ENCODE measurements at regions not wholly inside any gene's neighbourhood (a gene's known extent, or its start where the extent isn't known, plus 50 kb on each side); places are given as distances from the start of the nearest gene placed in this dataset.

DNA sequence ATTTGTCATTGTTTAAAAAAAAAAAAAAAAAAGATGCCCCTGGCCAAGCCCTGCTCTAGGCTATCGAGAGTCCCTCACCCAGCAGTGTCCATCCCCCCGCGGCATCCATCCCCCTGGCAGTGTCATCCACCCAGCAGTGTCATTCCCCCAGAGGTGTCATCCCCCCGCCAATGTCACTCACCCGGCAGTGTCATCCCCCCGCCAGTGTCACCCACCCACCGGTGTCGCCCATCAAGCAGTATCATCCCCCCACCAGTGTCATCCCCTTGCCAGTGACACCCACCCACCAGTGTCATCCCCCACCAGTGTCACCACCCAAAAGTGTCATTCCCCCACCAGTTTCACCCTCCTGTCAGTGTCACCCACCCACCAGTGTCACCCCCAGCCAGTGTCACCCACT, 99.3 kb upstream of the PRR20G start:
- FAIRE-seq, result no peak
- TF ChIP-seq TAF1 (IDR thresholded peaks at IDR 0.05; ENCODE audit: borderline replicate concordance, low read depth, low read length), result no peak
- TF ChIP-seq POLR2AphosphoS5 (IDR thresholded peaks at IDR 0.05; ENCODE audit: low read depth, low read length), result no peak
- TF ChIP-seq POLR2A (IDR thresholded peaks at IDR 0.05; ENCODE audit: low read depth, low read length), result no peak
- no peak for DNase-seq (ENCODE audit: insufficient read length)

DNA sequence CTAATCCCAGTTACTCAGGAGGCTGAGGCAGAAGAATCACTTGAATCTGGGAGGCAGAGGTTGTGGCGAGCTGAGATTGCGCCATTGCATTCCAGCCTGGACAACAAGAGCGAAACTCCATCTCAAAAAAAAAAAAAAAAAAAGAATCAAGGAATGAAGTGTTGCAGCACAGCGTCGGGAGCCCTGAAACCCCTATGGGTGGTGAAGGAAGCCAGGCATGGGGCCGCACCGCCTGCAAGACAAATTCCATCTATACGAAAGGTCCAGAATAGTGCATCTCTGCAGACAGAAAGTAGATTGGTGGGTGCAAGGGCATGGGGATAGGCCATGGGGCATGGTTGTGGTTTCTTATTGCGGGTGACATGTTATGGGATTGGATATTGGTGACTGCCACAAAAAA, 98.6 kb upstream of the PRR20G start:
- no peak for FAIRE-seq
- TF ChIP-seq TAF1 (IDR thresholded peaks at IDR 0.05; ENCODE audit: borderline replicate concordance, low read depth, low read length) (no peak), POLR2A (IDR thresholded peaks at IDR 0.05; ENCODE audit: low read depth, low read length) (no peak), POLR2AphosphoS5 (IDR thresholded peaks at IDR 0.05; ENCODE audit: low read depth, low read length) (no peak)
- no peak for DNase-seq (ENCODE audit: insufficient read length)

DNA sequence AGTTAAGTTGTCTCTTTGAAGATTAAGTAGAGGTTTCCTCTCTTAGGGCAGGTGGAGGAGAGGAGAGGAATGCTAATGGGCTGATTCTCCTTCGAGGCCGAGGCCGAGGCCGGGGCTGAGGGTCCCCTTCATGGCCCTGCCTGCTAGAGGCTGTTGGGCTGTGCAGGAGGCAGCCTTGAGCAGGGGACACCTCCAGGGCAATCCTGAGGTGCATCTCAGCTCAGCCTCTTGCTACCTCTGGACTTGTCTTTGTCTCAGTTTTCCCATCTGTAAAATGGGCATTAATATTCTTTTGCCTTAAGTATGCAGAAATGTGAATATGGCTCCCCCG, 97.7 kb upstream of the PRR20G start:
- no peak for DNase-seq (ENCODE audit: insufficient read length)
- FAIRE-seq, result no peak
- TF ChIP-seq TAF1 (IDR thresholded peaks at IDR 0.05; ENCODE audit: borderline replicate concordance, low read depth, low read length) (no peak), POLR2A (IDR thresholded peaks at IDR 0.05; ENCODE audit: low read depth, low read length) (no peak), POLR2AphosphoS5 (IDR thresholded peaks at IDR 0.05; ENCODE audit: low read depth, low read length) (no peak)

DNA sequence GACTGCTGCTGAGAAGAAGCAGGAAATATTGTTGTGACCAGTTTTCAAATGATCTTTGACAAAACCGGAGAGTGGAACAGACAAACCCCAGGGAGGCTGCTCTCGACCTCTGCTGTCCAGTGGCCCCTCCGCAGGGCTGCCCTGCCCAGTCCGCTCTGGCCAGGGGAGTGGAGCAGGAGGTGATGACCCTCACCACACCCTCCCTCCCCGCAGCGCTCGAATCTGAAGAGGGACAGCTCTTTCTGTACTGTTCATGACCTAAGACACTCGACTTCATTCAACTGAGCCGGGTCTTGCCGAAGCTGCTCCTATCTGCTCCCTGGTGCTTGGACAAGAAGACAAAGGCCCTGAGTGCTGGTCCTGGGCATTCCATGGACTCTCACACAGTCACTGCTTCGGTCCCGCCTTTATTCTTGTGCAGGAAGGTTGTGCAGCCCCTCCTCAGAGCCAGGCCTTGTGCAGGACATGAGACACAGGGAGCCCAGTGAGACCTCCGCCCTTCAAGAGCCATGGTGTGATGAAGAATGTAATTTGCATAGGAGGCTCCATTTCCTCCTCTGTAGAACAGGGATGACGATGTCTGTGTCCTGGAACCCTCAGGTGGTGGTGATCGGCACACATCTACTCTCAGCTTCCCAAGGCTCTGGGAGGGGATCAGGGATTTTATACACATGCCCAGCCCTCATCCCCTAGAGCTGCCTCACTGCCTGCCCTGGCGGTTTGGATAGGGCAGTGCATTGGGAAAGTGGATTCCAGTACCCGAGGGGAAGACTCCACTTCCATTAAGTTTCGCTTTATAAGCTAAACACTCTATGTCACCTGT, 97.1 kb upstream of the PRR20G start:
- no peak for DNase-seq (ENCODE audit: insufficient read length)
- TF ChIP-seq TAF1 (IDR thresholded peaks at IDR 0.05; ENCODE audit: borderline replicate concordance, low read depth, low read length) (no peak), POLR2AphosphoS5 (IDR thresholded peaks at IDR 0.05; ENCODE audit: low read depth, low read length) (no peak), POLR2A (IDR thresholded peaks at IDR 0.05; ENCODE audit: low read depth, low read length) (no peak)
- no peak for FAIRE-seq

DNA sequence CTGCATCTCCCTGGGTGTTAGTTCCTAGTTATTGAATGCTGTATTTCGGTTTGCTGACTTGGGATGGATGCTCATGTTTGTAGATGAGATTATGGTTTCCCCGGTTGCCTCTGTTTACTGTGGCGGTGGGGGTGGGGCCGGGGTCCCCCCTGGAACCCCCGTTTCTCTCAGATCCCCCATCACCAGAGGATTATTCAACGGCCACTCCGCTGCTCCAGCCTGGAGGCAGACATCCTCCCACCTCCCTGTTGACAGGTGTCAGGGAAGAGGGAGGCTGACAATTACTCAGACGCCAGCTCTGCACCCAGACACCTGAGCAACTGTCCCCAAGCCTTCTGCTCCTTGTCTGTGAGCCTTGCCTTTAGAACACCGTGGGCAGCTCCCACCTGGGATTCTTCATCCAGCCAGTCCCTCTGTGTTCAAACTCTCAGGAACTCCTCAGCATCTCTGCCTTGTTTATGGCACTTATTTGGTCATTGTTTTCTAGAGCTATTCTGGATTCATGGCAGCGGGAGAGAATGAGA, 95.9 kb upstream of the PRR20G start:
- FAIRE-seq, result no peak
- DNase-seq (ENCODE audit: insufficient read length), result no peak
- TF ChIP-seq POLR2AphosphoS5 (IDR thresholded peaks at IDR 0.05; ENCODE audit: low read depth, low read length) (no peak), POLR2A (IDR thresholded peaks at IDR 0.05; ENCODE audit: low read depth, low read length) (no peak)

DNA sequence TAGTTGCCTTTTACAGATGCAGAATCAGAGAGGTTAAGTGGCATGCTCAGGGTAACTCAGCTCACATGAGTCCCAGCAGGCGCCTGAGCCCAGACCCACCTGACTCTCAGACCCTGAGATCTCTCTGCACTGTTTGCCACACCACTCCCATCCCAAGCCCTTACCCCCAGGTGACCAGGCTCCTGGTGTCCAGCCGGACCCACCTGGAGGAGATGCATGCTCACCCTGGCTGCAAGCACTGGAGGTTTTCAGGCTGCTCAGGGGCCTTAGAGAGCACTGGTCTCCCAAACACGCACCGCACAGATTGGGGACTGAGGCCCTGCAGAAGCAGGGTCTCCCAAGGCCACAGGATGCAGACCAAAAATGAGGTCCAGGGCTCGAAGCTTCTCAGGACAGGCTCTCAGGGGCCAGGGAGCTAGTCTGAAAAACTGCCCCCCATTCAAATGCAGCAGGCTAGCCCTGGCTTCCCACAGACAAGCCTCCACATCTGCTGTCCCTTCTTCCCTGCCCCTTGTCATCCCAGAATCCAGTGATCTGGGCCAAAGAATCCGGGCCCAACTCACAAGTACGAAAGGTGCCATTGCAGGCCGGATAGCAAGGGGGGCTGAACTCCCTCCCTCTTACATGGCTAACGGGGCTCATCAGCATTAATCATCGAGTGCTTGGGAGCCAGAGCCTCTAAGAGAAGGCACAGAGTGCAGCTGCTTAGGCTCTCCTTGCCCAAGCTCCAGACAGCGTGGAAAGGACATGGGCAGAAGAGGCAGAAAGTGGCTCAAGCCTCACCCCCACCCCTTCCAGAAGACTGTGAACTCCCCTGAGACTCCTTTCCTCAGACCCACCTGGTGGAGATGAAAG, 90.2 kb upstream of the PRR20G start:
- TF ChIP-seq POLR2A (IDR thresholded peaks at IDR 0.05; ENCODE audit: low read depth, low read length), result no peak
- TF ChIP-seq POLR2AphosphoS5 (IDR thresholded peaks at IDR 0.05; ENCODE audit: low read depth, low read length), result no peak
- TF ChIP-seq TAF1 (IDR thresholded peaks at IDR 0.05; ENCODE audit: borderline replicate concordance, low read depth, low read length), result no peak
- no peak for FAIRE-seq
- no peak for DNase-seq (ENCODE audit: insufficient read length)

DNA sequence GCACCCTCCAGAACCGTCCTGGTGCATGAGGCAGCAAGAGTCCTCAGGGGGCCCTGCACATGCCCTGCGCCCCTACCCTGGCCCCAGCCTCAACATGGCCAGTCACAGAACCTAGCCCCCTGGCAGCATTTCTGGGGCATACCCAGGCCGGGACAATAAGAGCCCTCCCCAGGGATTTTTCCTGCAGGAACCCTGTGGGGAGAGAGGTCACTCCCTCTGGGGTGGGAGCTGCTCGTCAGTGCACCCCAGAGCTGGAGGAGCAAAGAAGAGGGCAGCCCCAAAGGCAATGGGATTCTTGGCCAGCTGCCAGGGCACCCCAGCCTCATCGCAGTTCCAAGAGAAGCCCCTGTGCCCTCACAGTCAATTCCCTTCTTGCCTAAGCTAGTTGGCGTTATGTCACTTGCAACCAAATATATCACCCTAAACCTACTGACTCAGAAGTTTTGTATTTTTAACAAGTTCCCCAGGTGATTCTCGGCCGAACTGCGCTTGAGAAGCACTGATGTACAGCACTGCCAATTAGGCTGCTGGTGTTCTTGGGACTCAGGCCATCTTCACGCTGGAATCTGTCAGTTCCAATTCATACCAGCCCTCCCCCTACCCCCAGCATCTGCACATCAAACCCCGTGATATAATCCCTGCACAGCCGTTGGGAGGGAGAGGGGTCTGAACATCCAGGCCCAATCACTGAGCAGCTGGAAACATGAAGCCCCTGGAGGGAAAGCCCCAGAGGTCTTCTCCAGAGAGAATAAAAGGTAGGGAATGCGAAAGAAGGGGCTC, 87.5 kb upstream of the PRR20G start:
- DNase-seq (ENCODE audit: insufficient read length) (no peak), FAIRE-seq (no peak)
- TF ChIP-seq POLR2AphosphoS5 (IDR thresholded peaks at IDR 0.05; ENCODE audit: low read depth, low read length) (no peak), TAF1 (IDR thresholded peaks at IDR 0.05; ENCODE audit: borderline replicate concordance, low read depth, low read length) (no peak), POLR2A (IDR thresholded peaks at IDR 0.05; ENCODE audit: low read depth, low read length) (no peak)

DNA sequence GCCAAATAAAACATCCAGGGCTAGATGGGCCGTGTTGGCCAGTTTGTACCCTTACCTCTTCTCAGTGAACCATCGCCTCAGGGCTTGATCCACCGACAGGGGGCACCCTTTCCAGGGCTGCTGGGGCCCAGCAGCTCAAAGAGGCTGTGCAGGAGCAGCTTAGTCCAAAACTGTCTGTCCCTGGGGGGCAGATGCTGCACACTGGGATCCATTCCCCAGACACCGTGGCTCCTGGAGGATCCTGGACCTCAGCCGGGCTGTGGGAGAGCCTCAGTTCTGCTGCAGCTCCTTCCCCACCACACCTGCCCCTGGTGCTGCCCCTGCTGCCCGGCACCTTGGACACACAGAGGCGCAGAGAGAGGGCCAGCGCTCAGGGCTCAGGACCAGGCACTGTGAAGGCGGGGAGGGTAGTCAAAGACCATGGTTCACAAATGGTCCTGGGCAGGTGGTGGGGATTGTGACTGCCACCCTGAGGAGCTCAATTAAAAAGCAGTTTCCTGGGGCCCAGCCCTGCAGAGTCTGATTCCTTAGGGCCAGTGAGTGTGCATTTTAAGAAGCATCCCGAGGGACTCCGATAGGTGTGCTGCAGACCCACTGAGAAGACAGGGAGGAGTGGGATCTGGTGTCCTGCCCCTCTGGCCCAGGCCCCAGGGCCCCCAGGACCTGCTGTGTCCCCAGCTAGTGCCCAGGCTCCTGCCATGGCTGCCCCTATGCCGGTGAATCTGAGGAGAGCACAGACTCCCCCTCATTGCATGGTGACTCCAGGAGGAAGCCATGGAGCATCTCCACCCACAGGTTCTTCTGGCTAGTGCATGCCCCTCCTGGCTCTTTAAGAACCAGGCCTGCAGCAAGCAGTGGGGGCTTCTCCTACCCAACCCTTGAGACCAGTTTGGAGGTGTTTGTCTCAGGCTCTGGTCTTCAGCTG, 86.5 kb upstream of the PRR20G start:
- no peak for FAIRE-seq
- no peak for DNase-seq (ENCODE audit: insufficient read length)
- no peak for TF ChIP-seq TAF1 (IDR thresholded peaks at IDR 0.05; ENCODE audit: borderline replicate concordance, low read depth, low read length)
- TF ChIP-seq POLR2A (IDR thresholded peaks at IDR 0.05; ENCODE audit: low read depth, low read length), result no peak
- no peak for TF ChIP-seq POLR2AphosphoS5 (IDR thresholded peaks at IDR 0.05; ENCODE audit: low read depth, low read length)

DNA sequence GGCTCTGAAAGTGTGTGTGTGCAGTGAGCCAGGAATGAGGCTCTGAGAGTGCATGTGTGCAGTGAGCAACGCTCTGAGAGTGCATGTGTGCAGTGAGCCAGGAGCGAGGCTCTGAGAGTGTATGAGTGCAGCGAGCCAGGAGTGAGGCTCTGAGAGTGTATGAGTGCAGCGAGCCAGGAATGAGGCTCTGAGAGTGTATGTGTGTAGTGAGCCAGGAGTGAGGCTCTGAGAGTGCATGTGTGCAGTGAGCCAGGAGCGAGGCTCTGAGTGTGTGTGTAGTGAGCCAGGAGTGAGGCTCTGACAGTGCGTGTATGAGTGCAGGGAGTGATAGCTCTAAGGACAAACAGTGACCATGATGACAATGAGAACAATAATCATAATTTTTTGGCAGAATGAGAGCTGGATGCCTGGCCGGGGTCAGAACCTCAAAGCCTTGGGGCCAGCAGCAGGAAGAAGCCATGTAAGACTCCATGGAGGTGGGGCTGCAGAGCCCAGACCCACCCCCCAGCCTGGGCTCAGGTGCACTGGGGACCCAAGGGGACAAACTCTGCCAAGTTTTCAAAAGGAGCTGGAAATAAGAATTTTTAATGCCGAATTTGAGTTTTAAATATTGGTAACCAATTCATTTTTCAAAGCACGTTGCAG, 85.7 kb upstream of the PRR20G start:
- FAIRE-seq (no peak), DNase-seq (ENCODE audit: insufficient read length) (no peak)
- TF ChIP-seq POLR2AphosphoS5 (IDR thresholded peaks at IDR 0.05; ENCODE audit: low read depth, low read length), result no peak
- no peak for TF ChIP-seq POLR2A (IDR thresholded peaks at IDR 0.05; ENCODE audit: low read depth, low read length)
- no peak for TF ChIP-seq TAF1 (IDR thresholded peaks at IDR 0.05; ENCODE audit: borderline replicate concordance, low read depth, low read length)

DNA sequence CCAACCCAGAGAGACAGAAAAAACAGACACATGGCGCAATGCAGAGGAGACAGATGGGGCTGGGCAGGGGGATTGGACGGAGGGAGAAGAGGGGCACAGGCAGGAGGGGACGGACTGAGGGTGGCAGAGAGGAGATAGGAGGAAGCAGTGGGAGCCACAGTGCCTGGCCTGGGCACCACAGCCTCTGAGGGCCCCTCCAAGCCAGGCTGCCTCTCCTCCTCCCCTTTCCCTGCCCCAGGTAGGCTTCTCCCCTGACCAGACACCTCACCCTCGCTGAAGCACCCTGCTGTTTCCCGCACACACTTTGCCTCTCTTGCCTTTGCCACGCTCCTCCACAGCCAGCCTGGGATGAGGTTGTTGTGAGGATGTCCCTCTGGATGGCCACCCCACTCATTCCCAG, 84.0 kb upstream of the PRR20G start:
- FAIRE-seq, result no peak
- TF ChIP-seq POLR2AphosphoS5 (IDR thresholded peaks at IDR 0.05; ENCODE audit: low read depth, low read length) (no peak), TAF1 (IDR thresholded peaks at IDR 0.05; ENCODE audit: borderline replicate concordance, low read depth, low read length) (no peak)
- no peak for DNase-seq (ENCODE audit: insufficient read length)
